Hepatocyte (in vitro differentiated cells): ENCODE measurements at regions not wholly inside any gene's neighbourhood (a gene's known extent, or its start where the extent isn't known, plus 50 kb on each side); places are given as distances from the start of the nearest gene placed in this dataset.
"Not testable (repeated sequence)": the region's sequence is repeated elsewhere in the genome, so short reads cannot be mapped to it uniquely, and the experiment has no call there.

Experiments
- DNase-seq: peaks from one replicate; pipeline ENCODE4 v3.0.0-alpha.2; 2016; ENCODE audit warnings: low spot score
- H2AFZ ChIP-seq: fragments of 200-600 bp; sonication (generic); 2 replicates; pipeline ENCODE4 v1.6.0; 2016; ENCODE audit warnings: antibody characterized with exemption, mild to moderate bottlenecking
- H3K27ac ChIP-seq: fragments of 200-600 bp; sonication (generic); 2 replicates; pipeline ENCODE4 v1.5.1; 2016; ENCODE audit warnings: mild to moderate bottlenecking
- H3K27me3 ChIP-seq: fragments of 200-600 bp; sonication (generic); 2 replicates; pipeline ENCODE4 v1.6.1; 2016
- H3K36me3 ChIP-seq: fragments of 200-600 bp; sonication (generic); replicated peaks from 2 replicates; pipeline ENCODE4 v1.5.1; 2016; ENCODE audit warnings: low read depth; ENCODE audit not compliant: insufficient read depth
- H3K4me1 ChIP-seq: fragments of 200-600 bp; sonication (generic); 2 replicates; pipeline ENCODE4 v1.5.1; 2016; ENCODE audit warnings: mild to moderate bottlenecking, moderate library complexity; ENCODE audit not compliant: insufficient read depth
- H3K4me2 ChIP-seq: fragments of 200-600 bp; sonication (generic); 2 replicates; pipeline ENCODE4 v1.6.0; 2016
- H3K4me3 ChIP-seq: fragments of 200-600 bp; sonication (generic); 2 replicates; pipeline ENCODE4 v1.5.1; 2016; ENCODE audit warnings: mild to moderate bottlenecking
- H3K79me2 ChIP-seq: fragments of 200-600 bp; sonication (generic); 2 replicates; pipeline ENCODE4 v1.6.0; 2017; ENCODE audit warnings: mild to moderate bottlenecking
- H3K9me2 ChIP-seq: fragments of 200-600 bp; sonication (generic); replicated peaks from 2 replicates; pipeline ENCODE4 v1.6.0; 2017; ENCODE audit warnings: mild to moderate bottlenecking; ENCODE audit not compliant: insufficient read depth
- H3K9me3 ChIP-seq: fragments of 200-600 bp; sonication (generic); 2 replicates; pipeline ENCODE4 v1.5.1; 2016; ENCODE audit warnings: low read depth, mild to moderate bottlenecking
- H4K20me1 ChIP-seq: fragments of 200-600 bp; sonication (generic); 2 replicates; pipeline ENCODE4 v1.6.0; 2016; ENCODE audit warnings: mild to moderate bottlenecking; ENCODE audit not compliant: insufficient read depth, poor library complexity, severe bottlenecking
- CTCF ChIP-seq: fragments of 200-600 bp; sonication (generic); IDR thresholded peaks from 2 replicates; pipeline ENCODE4 v1.5.1; 2016; ENCODE audit warnings: antibody characterized with exemption, mild to moderate bottlenecking; ENCODE audit not compliant: poor library complexity
- EZH2 ChIP-seq: fragments of 200-600 bp; sonication (generic); IDR thresholded peaks from 2 replicates; pipeline ENCODE4 v1.6.1; 2016; ENCODE audit warnings: antibody characterized with exemption, mild to moderate bottlenecking, borderline replicate concordance
- EZH2phosphoT487 ChIP-seq: fragments of 200-600 bp; sonication (generic); IDR thresholded peaks from one replicate; pipeline ENCODE4 v1.6.1; 2018; ENCODE audit warnings: antibody characterized with exemption, mild to moderate bottlenecking, low read depth, moderate library complexity; ENCODE audit not compliant: unreplicated experiment, severe bottlenecking
- WGBS: methylation state at CpG from one replicate; pipeline ENCODE4 v1.1.6; 2016; ENCODE audit warnings: low lambda C conversion rate; ENCODE audit errors: missing lambda C conversion rate; 5-methylcytosine and 5-hydroxymethylcytosine counted together

GRCh38 chr22:49699928-49700498 is 127.7 kb downstream of the BRD1 start:
- no peaks in the 10 kb centered on the region for H3K36me3 ChIP-seq
- no peaks in the 10 kb centered on the region for H4K20me1 ChIP-seq
- H3K27ac ChIP-seq = no peak overlapping the region
- no peak for DNase-seq
- TF ChIP-seq EZH2 (no peak), CTCF (no peak), EZH2phosphoT487 (no peak)
- H2AFZ ChIP-seq = no peak overlapping the region
- H3K27me3 ChIP-seq = no peaks in the 10 kb centered on the region
- H3K9me3 ChIP-seq = no peaks in the 10 kb centered on the region
- 90% methylated on average over 11 of the region's 12 CpGs for WGBS
- no peaks in the 10 kb centered on the region for H3K9me2 ChIP-seq
- no peaks in the 10 kb centered on the region for H3K79me2 ChIP-seq
- H3K4me3 ChIP-seq = no peak overlapping the region
- no peaks in the 10 kb centered on the region for H3K4me1 ChIP-seq
- H3K4me2 ChIP-seq = no peak overlapping the region

GRCh38 chr22:49699476-49699875 is 128.2 kb downstream of the BRD1 start:
- Histone ChIP-seq H3K9me2 (no peaks in the 10 kb centered on the region), H4K20me1 (no peaks in the 10 kb centered on the region), H3K27ac (no peak overlapping the region), H3K79me2 (no peaks in the 10 kb centered on the region), H3K4me3 (no peak overlapping the region), H3K36me3 (no peaks in the 10 kb centered on the region), H3K4me1 (no peaks in the 10 kb centered on the region), H3K9me3 (no peaks in the 10 kb centered on the region), H2AFZ (no peak overlapping the region), H3K4me2 (no peak overlapping the region), H3K27me3 (no peaks in the 10 kb centered on the region)
- TF ChIP-seq CTCF (no peak), EZH2 (no peak), EZH2phosphoT487 (no peak)
- DNase-seq = no peak
- WGBS = 72% methylated on average over 10 of the region's 10 CpGs

GRCh38 chr22:49698616-49699015 is 129.1 kb downstream of the BRD1 start:
- H3K27me3 ChIP-seq, H3K9me3 ChIP-seq, H3K36me3 ChIP-seq, H3K9me2 ChIP-seq, H3K4me3 ChIP-seq, H3K4me2 ChIP-seq, H3K4me1 ChIP-seq, DNase-seq, H3K79me2 ChIP-seq, H4K20me1 ChIP-seq, H3K27ac ChIP-seq, H2AFZ ChIP-seq: not testable (repeated sequence)
- 85% methylated on average over 7 of the region's 7 CpGs for WGBS

- no peaks in the 10 kb centered on the region for H3K79me2 ChIP-seq
- H4K20me1 ChIP-seq = no peaks in the 10 kb centered on the region
Measured at GRCh38 chr22:49697047-49697446, 130.6 kb downstream of the BRD1 start.

More at GRCh38 chr22:49697047-49697446, 130.6 kb downstream of the BRD1 start:
- no peak overlapping the region for H2AFZ ChIP-seq
- H3K9me3 ChIP-seq = no peaks in the 10 kb centered on the region
- no peak overlapping the region for H3K27ac ChIP-seq
- H3K36me3 ChIP-seq = no peaks in the 10 kb centered on the region
- TF ChIP-seq CTCF (no peak), EZH2 (no peak), EZH2phosphoT487 (no peak)
- no peak for DNase-seq
- no peak overlapping the region for H3K4me2 ChIP-seq
- H3K9me2 ChIP-seq = no peaks in the 10 kb centered on the region
- no peaks in the 10 kb centered on the region for H3K4me1 ChIP-seq
- no peaks in the 10 kb centered on the region for H3K27me3 ChIP-seq
- no peak overlapping the region for H3K4me3 ChIP-seq
- WGBS = 85% methylated on average over 3 of the region's 3 CpGs
